Dedifferentiated amniotic fluid mesenchymal stem cell (primary cell): ENCODE measurements at regions not wholly inside any gene's neighbourhood (a gene's known extent, or its start where the extent isn't known, plus 50 kb on each side); places are given as distances from the start of the nearest gene placed in this dataset.
"Not testable (repeated sequence)": the region's sequence is repeated elsewhere in the genome, so short reads cannot be mapped to it uniquely, and the experiment has no call there.

Experiments
- DNase-seq: peaks from one replicate; pipeline ENCODE4 v3.0.0-alpha.2; 2016; ENCODE audit errors: extremely low spot score

DNA sequence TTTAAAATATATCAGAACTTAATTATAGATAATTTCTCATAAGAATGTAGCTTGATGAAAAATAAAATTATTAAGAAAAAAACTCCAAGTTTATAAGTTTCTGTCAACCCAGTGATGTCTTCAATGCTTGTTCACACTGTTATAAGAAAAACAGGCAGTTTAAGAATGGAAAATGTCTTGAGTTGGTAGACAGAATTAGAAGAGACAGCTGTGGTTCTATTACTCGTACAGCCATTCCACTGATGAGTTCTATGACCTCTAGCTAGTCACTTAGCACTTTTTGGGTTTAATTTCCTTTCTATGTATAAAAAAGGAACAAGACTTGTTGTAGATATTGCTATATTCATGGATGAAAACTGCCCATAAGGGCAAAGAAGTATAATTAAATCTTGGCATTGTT, 1013.1 kb upstream of the ATXN8OS start:
- no peak for DNase-seq

DNA sequence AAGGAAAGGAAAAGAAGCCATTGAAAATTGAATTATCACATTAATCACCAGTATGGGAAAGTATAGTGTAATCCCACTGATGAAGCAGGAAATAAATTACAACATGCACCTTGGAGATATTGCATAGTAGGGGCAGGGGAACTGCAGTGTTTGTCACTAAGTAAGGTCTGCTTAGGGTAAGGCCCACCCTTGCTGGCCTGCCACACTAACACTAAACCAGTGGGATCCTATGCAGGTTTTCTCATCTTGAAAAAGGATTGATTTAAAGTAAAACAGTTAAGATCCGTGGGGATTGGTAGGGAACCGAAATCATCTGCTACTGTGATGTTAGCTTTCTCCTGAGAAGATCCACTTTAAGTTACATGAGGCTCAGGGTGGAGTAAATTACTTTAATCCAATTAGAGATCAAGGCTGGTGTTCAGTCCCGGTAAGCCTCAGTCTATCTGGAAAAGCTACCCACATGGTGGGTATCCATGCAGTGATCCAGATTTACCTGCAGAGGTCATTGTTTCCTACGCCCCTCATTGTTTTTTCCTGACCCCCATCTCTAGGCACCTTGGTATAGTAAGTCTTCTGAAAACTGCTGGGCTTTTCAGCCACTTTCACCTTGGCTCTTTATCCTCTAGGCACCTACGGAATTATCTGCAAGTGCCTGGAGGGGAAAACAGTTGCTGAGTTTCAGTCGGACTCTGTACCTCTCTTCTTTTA, 1014.9 kb upstream of the ATXN8OS start:
- no peak for DNase-seq

DNA sequence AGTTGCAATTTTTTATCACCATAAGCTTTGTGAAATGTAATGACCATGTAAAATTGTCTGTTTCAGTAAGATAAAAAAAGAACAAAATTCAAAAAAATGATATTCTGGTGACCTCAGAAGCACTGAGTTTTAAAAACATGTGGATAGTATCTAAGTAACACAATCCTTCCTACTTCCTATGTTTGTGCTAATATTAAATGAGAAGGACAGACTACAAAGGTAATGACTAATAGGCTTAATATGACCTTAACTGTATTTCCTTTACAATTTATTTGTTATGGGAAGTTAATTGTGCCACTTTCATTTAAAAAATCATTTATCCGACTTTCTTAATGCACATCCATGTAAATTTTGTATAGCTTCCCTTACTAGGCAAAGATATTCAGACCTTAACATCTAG, 1030.4 kb upstream of the ATXN8OS start:
- no peak for DNase-seq

DNA sequence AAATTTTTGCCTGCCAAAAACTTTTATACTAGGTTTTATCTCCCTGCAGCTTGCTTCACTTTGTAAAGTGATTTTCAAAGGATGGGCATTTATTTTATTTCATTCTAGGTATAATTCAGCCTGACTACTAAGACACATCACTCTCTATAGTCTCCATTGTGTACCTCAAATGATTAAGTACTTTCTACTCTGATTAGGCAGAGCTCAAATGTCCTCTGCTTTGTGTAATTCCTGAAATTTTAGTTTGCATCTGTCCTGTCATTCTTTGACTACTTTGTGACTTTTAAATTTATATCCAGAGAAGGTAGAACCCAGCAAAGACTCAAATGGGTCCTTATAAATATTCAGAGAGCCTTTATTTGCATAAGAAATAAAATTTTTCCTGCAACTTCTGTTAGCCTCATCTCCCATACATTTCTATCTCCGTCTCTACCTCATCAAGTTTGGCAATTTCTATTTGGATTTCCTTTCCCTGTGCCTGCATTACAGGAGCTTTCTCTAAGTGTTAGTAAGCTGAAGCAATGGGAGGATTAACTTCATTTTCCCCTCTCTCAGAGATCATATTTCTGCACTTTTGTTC, 1038.0 kb upstream of the ATXN8OS start:
- DNase-seq: no peak

DNA sequence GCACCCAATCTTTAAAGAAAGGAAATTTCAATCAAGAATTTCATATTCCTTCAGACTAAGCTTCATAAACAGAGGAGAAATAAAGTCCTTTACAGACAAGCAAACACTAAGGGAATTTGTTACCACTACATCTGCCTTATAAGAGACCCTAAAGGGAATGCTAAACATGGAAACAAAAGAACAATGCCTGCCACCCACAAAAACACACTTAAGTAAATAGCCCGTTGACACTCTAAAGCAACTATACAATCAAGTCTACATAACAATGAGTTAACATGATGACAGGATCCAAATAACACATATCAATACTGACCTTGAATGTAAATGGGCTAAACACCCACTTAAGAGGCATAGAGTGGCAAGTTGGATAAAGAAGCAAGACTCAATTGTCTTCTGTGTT, 1056.9 kb upstream of the ATXN8OS start:
- no peak for DNase-seq

DNA sequence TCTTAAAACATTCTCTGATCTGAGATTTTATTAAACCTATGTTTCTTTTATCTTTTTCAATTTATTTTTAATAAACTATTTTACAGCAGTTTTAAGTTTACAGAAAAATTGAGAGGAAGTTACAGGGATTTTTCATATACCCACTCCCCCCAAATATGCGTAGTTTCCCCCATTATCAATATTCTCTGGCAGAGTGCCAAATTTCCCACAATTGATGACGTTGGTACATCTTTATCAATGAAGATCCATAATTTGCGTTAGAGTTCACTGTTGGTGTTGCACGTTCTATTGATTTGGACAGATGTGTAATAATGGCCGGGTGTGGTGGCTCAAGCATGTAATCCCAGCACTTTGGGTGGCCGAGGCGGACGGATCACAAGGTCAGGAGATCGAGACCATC, 1063.0 kb upstream of the ATXN8OS start:
- no peak for DNase-seq

DNA sequence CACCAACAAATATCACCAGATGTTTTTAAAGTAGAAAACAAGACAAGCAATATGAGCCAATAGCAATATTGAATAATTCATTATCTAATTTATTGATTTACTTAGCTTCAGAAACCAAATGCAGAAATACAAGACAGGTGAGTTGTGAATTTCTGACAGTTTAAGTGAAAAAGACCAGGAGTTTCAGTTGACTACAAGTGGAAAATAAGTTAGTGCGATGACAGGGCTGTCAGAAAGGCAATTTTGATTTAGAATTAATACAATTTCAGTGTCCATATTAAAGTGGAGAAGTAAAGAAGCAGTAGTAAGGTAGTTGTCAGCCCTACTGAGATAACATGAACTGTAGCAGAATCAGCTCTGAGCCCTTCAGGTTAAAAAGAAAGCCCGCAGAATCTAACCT, 1066.7 kb upstream of the ATXN8OS start:
- DNase-seq: no peak

DNA sequence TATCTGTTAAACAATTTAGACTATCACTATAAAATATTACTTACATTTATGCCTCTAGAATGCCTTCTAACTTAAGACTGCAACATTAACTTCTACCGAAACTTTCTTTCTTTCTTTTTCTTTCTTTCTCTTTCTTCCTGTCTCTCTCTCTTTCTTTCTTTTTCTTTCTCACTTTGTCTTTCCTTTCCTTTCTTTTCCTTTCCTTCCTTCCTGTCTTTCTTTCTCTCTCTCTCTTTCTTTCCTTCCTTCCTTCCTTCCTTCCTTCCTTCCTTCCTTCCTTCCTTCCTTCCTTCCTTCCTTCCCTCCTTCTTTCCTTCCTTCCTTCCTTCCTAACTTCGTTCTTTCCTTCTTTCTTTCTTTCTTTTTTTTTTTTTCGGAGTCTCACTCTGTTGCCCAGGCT, 1071.9 kb upstream of the ATXN8OS start:
- no peak for DNase-seq

DNA sequence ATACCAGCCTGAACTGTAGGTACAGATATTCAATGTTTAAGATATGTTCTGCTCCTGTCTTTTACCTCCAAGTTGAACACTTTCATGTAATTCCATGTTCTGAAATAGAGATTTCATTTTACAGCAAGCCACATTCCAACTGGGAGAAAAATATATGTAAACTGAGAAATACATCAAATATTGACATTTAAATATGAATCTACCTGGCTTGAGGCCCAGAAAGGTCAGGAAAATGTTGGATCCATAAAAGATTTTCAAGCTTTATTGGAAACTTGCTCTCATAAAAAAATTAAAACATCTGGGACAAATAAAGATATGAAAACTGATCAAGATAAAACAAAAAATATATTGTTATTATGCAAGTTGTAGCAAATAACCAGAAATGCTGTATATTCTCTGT, 1078.7 kb upstream of the ATXN8OS start:
- no peak for DNase-seq

DNA sequence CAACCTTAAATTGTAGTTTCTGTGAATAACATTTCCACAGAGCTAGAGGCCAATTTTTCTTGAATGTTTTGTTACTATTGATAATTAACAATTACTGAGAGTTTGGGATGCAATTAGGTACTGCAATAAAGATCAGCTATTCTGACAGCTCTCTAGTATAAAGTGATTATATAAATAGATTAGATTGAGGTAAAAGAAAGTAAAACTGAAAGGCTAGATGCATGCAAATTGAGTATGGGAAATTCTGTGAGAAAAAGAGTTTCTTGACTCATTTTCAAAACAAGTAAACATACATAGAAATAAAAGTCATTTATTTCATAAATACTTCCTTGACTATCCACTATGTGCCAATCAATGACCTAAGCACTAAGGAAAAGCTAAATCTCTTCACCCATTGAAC, 1087.5 kb upstream of the ATXN8OS start:
- DNase-seq: no peak

DNA sequence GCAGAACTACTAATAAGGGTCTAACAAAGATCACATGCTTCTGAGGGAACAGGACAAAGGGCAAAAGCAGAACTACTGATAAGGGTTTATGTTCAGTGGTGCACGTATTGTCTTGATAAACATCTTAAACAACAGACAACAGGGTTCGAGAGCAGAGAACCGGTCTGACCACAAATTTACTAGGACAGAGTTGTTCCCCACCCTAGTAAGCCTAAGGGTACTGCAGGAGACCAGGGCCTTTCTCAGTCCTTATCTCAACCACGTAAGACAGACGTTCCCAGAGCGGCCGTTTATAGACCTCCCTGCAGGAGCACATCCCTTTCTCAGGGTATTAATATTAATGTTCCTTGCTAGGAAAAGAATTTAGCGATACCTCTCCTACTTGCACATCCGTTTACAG, 1089.5 kb upstream of the ATXN8OS start:
- DNase-seq: not testable (repeated sequence)

DNA sequence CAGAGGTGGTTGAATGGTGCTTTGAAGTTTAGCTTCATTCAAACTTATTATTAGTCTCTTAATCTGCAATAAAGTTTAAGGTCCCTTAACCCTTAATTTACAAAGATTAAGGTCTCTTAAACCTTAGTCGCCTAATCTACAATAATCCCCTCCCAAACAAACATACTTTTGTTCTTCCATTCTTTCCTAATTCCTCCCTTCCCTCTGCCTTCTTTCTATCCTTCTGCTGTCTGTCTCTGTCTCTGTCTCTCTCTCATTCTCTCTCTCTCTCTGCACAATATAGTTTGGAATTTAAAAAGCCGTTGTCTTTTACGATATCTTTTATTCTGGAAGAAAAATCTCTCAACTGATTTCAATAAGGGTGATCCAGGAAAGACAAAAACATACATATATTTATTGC, 1096.8 kb upstream of the ATXN8OS start:
- no peak for DNase-seq

DNA sequence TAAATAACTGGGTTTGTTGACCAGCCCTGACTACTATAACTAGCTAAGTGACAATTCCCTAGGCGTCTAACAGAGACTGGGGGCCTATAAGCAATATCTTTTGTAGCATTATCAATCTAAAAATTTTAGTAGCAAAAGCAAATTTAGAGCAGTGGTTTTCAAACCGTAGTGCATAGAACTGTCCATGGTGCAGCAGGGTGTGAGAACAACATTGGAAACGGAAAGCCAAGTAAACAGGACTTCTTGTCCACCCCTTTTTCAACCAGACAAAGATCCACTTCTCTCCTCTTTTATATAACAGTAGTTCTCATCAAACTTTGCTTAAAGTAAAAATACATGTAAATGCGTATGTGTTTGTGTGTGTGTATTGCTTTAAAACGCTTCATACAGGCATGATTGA, 1099.1 kb upstream of the ATXN8OS start:
- DNase-seq: no peak

DNA sequence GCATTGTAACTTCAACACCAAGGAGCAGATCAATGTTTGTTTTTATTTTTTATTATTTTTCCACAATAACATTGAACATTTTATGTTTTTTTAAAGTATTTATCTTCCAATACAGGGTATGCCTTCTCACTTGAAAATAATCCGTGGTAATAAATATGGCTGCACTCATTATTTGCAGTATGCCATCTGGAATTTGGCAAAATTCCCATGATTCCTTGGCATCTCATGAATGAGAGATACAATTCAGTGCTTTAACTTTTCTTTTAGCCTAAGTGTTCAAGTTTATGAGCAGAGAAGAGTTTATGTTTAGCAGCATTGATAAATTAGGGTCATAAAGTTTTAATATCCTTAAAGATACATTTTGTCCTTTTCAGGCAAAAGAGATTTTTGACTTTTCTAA, 1109.6 kb upstream of the ATXN8OS start:
- DNase-seq: no peak

DNA sequence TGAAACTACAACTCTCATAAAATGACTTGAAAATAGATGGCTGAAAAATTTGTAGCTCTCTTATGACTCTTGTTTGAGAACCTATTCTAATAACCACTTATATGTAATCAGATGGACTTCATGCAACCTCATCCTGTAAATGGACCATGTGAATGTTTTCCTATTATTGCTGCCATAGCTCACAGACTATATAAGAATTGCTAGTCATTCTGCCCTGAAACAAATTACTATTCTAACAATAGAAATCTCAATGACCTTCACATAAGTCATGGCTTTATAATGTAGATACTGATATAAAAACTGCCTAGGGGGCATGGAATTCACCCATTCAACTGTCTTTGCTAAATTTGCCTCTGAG, 1111.0 kb upstream of the ATXN8OS start:
- no peak for DNase-seq

DNA sequence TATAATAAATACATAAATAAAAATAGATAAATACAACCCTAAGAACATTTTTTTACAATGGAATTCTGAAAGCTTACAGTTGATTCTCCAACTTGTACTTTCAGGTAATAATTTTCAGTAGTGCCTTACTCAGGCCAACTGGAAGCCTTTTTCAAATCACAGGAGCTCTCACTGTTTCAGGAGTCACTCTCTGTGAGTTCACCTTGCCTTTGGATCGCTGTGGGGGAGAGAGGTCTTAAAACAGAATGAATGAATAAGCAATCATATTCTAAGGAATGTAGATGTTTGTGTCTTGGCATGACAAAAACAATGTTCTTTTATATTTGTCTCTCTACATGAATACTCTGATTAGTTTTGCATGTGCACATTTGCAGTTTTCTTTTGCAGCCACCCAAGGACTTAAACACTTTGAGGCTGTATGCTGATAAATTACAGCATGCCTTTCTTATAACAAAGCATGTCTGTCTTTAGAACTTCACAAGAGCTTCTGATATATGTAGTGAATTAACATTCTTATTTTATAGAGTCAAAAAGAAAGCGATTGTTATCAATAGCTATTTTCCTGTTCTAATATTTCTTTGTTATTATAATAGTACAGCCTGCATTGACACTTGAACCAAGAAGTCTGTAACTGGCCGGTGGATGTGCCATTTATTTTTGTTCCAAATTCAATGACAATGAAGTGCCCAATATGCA, 1111.5 kb upstream of the ATXN8OS start:
- DNase-seq: no peak

DNA sequence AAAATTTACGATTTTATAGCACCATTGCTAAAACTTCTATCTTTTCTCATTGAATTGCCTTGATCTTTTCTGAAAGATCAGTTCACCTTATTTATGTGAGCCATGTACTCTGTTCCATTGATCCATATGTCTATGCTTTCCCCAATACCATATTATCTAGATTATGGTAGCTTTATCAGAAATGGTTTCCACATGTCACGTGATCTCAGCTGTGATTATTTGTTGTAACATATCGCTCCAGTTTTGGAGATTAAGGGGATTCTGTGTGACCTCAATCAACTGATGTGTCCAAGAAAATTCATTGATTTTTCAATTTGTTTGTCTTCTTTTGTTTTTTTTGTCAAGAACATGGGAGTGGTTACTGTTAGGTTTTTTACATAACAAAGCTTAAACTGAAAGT, 1114.5 kb upstream of the ATXN8OS start:
- no peak for DNase-seq

DNA sequence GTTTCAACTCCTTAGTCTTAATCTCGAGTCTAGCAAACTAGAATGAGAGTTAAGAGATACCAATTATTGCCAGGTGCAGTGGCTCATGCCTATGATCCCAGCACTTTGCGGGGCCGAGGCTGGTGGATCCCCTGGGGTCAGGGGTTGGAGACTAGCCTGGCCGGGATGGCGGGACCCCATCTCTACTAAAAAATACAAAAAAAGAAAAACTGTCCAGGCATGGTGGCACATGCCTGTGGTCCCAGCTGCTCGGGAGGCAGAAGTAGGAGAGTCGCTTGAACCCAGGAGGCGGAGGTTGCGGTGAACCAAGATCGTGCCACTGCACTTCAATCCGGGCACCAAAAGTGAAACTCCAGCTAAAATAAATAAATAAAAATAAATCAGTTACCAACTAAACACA, 1119.5 kb upstream of the ATXN8OS start:
- DNase-seq: no peak

DNA sequence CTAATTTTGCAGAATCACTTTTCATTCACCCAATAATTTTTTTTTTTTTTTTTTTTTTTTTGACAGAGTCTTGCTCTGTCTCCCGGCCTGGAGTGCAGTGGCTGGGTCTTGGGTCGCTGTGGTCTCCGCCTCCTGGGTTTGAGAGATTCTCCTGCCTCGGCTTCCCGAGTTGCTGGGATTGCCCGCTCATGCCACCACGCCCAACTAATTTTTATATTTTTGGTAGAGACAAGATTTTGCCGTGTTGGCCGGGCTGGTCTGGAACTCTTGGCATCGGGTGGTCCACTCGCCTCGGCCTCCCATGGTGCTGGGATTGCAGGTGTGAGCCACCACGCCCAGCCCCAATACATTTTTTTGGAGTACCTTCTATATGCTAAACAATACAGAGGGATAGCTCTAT, 1120.0 kb upstream of the ATXN8OS start:
- no peak for DNase-seq

DNA sequence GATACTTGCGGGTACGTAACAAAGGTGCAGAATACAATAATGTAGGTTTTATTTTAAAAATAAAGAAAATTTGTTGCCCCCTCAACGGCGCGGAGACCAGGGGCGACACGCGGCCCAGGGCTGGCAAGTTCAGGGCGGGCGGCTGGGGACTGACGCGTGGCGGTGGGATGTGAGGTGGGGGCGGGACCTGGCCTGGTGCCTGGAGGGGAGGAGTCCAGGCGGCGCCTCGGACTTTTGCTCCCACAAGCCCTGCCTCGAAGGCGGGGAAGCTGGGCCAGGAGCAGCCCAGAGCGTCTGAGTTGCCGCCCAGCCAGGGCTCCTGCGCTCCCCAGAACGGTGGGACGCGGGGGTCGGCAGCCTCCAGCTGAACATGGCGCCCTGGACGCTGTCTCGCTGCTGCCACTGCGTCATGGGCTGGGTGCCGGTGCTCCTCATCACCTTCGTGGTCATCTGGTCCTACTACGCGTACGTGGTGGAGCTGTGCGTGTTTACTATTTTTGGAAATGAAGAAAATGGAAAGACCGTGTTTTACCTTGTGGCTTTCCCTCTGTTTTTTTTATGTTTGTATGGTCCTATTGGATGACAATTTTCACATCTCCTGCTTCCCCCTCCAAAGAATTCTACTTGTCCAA, 1122.8 kb upstream of the ATXN8OS start:
- no peak for DNase-seq

DNA sequence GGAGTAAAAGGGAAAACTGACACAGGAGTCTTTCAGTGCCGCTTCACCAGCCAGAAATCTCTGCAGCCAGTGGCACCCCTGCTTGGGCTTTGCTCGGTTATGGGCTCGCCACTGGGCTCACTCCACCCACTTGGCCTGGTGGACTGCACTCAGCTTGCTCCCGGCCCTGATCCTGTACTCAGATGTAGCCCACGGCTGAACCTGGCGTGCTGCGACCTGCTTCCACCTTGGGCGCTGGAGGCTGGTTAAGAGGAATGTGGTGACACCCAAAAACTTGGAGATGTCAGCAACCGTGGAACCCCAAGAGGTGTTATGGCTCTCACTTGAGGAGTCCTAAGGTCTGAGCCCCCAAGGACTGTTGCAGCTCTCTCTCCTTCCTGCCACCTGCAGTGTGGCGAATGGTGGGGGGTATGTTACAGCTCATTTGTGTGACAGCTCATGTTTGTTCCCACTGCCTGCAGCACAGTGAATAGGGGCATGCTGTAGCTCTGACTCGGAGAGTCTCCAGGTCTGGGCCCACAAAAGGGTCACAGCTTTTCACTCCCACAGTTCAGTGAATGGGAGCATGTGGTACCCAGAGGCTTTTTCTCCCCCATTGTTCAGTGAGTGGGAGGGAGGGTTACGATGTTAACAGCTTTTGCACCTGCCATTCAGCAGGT, 1124.5 kb upstream of the ATXN8OS start:
- DNase-seq: no peak

DNA sequence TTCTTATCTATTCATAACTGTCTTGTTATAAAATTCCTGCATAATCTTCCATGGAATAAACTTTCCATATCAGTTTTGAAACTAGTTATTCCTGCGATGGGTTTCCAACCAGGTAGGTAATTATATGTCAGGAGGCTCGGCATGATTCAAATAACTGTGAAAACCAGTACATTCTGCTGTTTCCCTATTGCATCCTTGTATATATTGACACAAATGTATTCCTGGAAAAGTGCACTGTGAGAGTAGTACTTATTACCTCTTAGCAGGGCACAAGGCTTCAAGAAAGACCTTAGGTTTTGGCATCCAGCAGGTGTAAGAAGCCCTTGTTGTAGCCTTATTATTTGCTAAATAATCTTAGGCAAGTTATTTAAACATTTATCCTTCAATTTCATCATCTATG, 1131.3 kb upstream of the ATXN8OS start:
- DNase-seq: no peak

DNA sequence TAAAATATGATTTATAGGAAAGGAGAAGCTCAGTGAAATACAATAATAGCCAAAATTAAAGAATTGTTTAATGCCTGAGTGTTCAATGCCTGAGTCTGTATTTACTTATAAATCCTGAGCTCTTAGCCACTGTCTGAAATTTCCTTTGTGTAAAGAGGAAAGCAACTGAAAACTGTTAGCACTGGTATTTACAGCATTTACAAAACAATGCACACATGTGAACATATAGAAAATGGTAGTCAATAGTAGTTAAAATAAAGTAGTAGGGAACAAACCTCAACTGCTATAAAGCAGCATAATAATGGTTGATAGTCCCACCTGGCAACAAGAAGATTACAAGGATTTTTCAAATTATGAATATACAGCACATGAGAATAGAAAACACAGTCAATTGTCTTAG, 1137.1 kb upstream of the ATXN8OS start:
- DNase-seq: no peak
